GM18873 (cell line): ENCODE measurements at regions not wholly inside any gene's neighbourhood (a gene's known extent, or its start where the extent isn't known, plus 50 kb on each side); places are given as distances from the start of the nearest gene placed in this dataset.
"Not testable (repeated sequence)": the region's sequence is repeated elsewhere in the genome, so short reads cannot be mapped to it uniquely, and the experiment has no call there.

Experiments used
- ATAC-seq: cut with Tn5 transposase; IDR thresholded peaks from one replicate; pipeline ENCODE4 v1.9.1; 2021; ENCODE audit warnings: mild to moderate bottlenecking, moderate library complexity, moderate number of reproducible peaks; ENCODE audit not compliant: unreplicated experiment, low FRiP score

GRCh38 chrX:10469-11458 is 270.4 kb upstream of the PLCXD1 start:
- not testable (repeated sequence) for ATAC-seq

DNA sequence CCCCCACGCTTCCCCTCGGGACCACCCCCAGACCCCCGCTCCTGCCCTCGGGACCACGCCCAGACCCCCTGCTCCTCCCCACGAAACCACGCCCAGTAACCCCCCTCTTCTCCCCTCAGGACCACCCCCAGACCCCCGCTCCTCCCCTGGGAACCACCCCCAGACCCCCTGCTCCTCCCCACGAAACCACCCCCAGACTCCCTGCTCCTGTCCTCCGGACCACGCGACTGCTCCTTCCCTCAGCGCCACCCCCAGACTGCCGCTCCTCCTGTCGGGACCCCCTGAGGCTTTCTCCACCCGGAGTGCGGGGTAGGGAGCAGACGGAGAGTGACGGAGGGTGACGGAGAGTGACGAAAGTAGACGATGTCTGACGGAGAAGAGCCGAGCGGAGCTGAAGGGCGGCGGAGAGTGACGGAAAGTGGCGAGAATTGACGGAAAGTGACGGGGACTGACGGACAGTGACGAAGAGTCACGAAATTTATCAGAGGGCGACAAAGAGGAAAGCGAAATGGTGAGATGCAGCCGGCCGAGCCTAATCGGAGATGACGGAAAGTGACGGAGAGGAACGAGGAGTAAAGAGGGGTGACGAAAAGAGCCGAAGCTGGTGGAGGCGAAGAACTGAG is 267.2 kb upstream of the PLCXD1 start:
- ATAC-seq = not testable (repeated sequence)

DNA sequence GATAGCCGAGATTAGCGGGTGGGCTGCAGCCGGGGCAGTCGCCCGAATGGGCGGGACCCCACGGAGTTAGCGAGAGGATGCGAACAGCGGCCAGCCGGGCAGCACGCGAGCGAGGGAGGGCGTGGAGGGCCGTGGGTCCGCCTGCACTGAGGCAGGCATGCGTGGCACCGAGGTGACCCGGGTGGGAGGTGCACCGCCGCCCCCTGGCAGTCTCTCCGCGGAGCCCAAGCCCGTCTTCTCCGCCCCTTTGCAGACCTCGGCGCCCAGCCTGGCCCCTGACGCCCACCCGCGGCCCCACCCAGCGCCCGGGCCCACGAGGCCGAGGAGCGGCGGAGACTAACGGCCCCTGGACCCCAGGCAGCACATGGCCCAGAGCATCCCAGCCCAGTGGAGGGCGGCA is 266.7 kb upstream of the PLCXD1 start:
- ATAC-seq = not testable (repeated sequence)

- peak; percentile 96 for ATAC-seq
Measured at GRCh38 chrX:18768-19454, 262.3 kb upstream of the PLCXD1 start.

DNA sequence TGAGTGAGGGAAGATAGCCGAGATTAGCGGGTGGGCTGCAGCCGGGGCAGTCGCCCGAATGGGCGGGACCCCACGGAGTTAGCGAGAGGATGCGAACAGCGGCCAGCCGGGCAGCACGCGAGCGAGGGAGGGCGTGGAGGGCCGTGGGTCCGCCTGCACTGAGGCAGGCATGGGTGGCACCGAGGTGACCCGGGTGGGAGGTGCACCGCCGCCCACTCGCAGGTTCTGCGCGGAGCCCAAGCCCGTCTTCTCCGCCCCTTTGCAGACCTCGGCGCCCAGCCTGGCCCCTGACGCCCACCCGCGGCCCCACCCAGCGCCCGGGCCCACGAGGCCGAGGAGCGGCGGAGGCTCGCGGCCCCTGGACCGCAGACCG is 261.7 kb upstream of the PLCXD1 start:
- ATAC-seq = peak; percentile 20

DNA sequence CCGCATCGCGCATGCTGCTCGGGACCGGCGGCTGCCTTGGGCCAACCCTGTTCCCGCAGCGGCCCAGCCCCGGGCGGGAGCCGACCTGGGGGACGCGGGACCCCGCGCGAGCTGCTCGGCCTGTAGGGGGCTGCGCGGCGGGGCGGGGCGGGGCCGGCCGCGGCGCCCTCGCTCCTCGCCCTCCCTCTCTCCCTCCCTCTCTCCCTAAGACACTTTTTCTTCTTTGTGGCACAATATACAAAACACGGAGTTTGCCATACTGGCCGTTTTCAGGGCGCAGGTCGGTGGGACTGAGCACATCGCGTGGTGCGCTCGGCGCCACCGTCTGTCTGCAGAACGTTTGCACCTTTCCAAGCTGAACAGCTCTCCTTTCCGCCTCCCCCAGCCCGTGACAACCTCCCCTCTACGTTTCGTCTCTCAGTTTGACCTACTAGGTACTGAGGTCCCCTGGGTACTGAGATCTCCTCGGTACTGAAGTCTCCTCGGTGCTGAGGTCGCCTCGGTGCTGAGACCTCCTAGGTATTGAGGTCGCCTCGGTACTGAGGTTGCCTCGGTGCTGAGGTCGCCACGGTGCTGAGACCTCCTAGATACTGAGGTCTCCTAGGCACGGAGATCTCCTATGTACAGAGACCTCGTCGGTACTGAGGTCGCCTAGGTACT is 261.1 kb upstream of the PLCXD1 start:
- no peak for ATAC-seq

- not testable (repeated sequence) for ATAC-seq
Measured at GRCh38 chrX:24139-24538, 257.0 kb upstream of the PLCXD1 start.
